Thoracic aorta (tissue), 2 donors: ENCODE measurements at regions not wholly inside any gene's neighbourhood (a gene's known extent, or its start where the extent isn't known, plus 50 kb on each side); places are given as distances from the start of the nearest gene placed in this dataset.

ENCODE experiments used
- ATAC-seq: fragments of 150-250 bp; one replicate; pipeline ENCODE4 v1.8.0; 2017; ENCODE audit warnings: low read depth; ENCODE audit not compliant: insufficient number of reproducible peaks, low FRiP score
- DNase-seq: peaks from one replicate; pipeline ENCODE4 v3.0.0-alpha.2; 2020; ENCODE audit warnings: low spot score
- H3K27ac ChIP-seq, 2 donors: fragments of 200-600 bp; sonication (generic); 1 replicate in 1 of 2; 2 replicates in 1 of 2; pipeline ENCODE4 v1.5.1; 2016; ENCODE audit warnings: mild to moderate bottlenecking in 2 of 2, moderate library complexity in 2 of 2
- H3K27me3 ChIP-seq: fragments of 200-600 bp; sonication (generic); replicated peaks from 2 replicates; pipeline ENCODE4 v1.6.0; 2016; ENCODE audit warnings: mild to moderate bottlenecking; ENCODE audit not compliant: insufficient read depth
- H3K36me3 ChIP-seq: fragments of 200-600 bp; sonication (generic); one replicate; pipeline ENCODE4 v1.5.1; 2016
- H3K4me1 ChIP-seq, 2 donors: fragments of 200-600 bp; sonication (generic); 1 replicate in 1 of 2; 2 replicates in 1 of 2; pipeline versions ENCODE4 v1.5.1 to v1.6.0; 2016; ENCODE audit warnings: low read depth in 2 of 2, mild to moderate bottlenecking in 1 of 2; ENCODE audit not compliant: control insufficient read depth in 1 of 2
- H3K4me3 ChIP-seq: fragments of 200-600 bp; sonication (generic); 2 replicates; pipeline ENCODE4 v1.5.1; 2016; ENCODE audit warnings: mild to moderate bottlenecking
- H3K9me3 ChIP-seq: fragments of 200-600 bp; sonication (generic); 2 replicates; pipeline ENCODE4 v1.5.1; 2016
- CTCF ChIP-seq: fragments of 200-600 bp; sonication (generic); IDR thresholded peaks from one replicate; pipeline ENCODE4 v1.5.1; 2019; ENCODE audit warnings: antibody characterized with exemption

GRCh38 chr4:126947536-126947935, 685.2 kb upstream of the INTU start:
- TF ChIP-seq CTCF = no peak
- DNase-seq (no peak), ATAC-seq (no peak)
- H3K9me3 ChIP-seq = no peaks in the 10 kb centered on the region
- H3K4me1 ChIP-seq = no peaks in the 10 kb centered on the region
- no peak overlapping the region for H3K4me3 ChIP-seq
- H3K36me3 ChIP-seq = no peaks in the 10 kb centered on the region
- no peak overlapping the region for H3K27ac ChIP-seq
- no peaks in the 10 kb centered on the region for H3K27me3 ChIP-seq

- Histone ChIP-seq H3K27ac (no peak overlapping the region), H3K4me3 (no peak overlapping the region), H3K4me1 (no peaks in the 10 kb centered on the region), H3K27me3 (no peaks in the 10 kb centered on the region), H3K36me3 (no peaks in the 10 kb centered on the region), H3K9me3 (no peaks in the 10 kb centered on the region)
- no peak for ATAC-seq
- TF ChIP-seq CTCF = no peak
- DNase-seq = no peak
These were observed 678.0 kb upstream of the INTU start for GRCh38 chr4:126954537-126955291.

GRCh38 chr4:126955292-126956183, 677.2 kb upstream of the INTU start:
- no peaks in the 10 kb centered on the region for H3K27me3 ChIP-seq
- no peak for DNase-seq
- TF ChIP-seq CTCF = no peak
- H3K4me1 ChIP-seq = no peaks in the 10 kb centered on the region
- no peaks in the 10 kb centered on the region for H3K9me3 ChIP-seq
- no peaks in the 10 kb centered on the region for H3K36me3 ChIP-seq
- ATAC-seq = no peak
- H3K27ac ChIP-seq = no peak overlapping the region
- H3K4me3 ChIP-seq = no peak overlapping the region

GRCh38 chr4:126956184-126956897, 676.4 kb upstream of the INTU start:
- no peak overlapping the region for H3K4me3 ChIP-seq
- H3K4me1 ChIP-seq = no peaks in the 10 kb centered on the region
- H3K27ac ChIP-seq = no peak overlapping the region
- TF ChIP-seq CTCF = no peak
- no peak for DNase-seq
- ATAC-seq = no peak
- no peaks in the 10 kb centered on the region for H3K27me3 ChIP-seq
- no peaks in the 10 kb centered on the region for H3K36me3 ChIP-seq
- H3K9me3 ChIP-seq = no peaks in the 10 kb centered on the region

- DNase-seq = no peak
- Histone ChIP-seq H3K4me3 (no peak overlapping the region), H3K9me3 (no peaks in the 10 kb centered on the region), H3K27ac (no peak overlapping the region), H3K36me3 (no peaks in the 10 kb centered on the region), H3K27me3 (no peaks in the 10 kb centered on the region), H3K4me1 (no peaks in the 10 kb centered on the region)
- no peak for TF ChIP-seq CTCF
- ATAC-seq = no peak
These were observed 675.2 kb upstream of the INTU start for GRCh38 chr4:126957556-126957955.
